GM23338 (cell line): ENCODE measurements at regions not wholly inside any gene's neighbourhood (a gene's known extent, or its start where the extent isn't known, plus 50 kb on each side); places are given as distances from the start of the nearest gene placed in this dataset.

ENCODE experiments used
- ATAC-seq: fragments of 200-7000 bp; cut with Tn5 transposase; 3 replicates; pipeline ENCODE4 v1.9.1; 2020
- DNase-seq: peaks from one replicate; pipeline ENCODE4 v3.0.0-alpha.2; 2015; ENCODE audit warnings: low spot score
- H2AFZ ChIP-seq: fragments of 200-600 bp; sonication (generic); 2 replicates; pipeline ENCODE4 v1.8.0; 2016; ENCODE audit warnings: antibody characterized with exemption, mild to moderate bottlenecking, moderate library complexity
- H3F3A ChIP-seq: fragments of 200-600 bp; sonication (generic); replicated peaks from 2 replicates; pipeline ENCODE4 v1.8.0; 2017; ENCODE audit warnings: antibody characterized with exemption, mixed run types, low read depth
- H3K27ac ChIP-seq: fragments of 200-600 bp; sonication (generic); 2 replicates; pipeline ENCODE4 v1.6.1; 2016; ENCODE audit warnings: low read depth
- H3K27me3 ChIP-seq: fragments of 200-600 bp; sonication (generic); 2 replicates; pipeline ENCODE4 v1.8.0; 2016; ENCODE audit warnings: mild to moderate bottlenecking, mixed run types, moderate library complexity; ENCODE audit not compliant: insufficient read depth
- H3K36me3 ChIP-seq: fragments of 200-600 bp; sonication (generic); 2 replicates; pipeline ENCODE4 v1.8.0; 2016; ENCODE audit warnings: mild to moderate bottlenecking; ENCODE audit not compliant: insufficient read depth
- H3K4me1 ChIP-seq: fragments of 200-600 bp; sonication (generic); 2 replicates; pipeline ENCODE4 v1.8.0; 2016; ENCODE audit warnings: mild to moderate bottlenecking, moderate library complexity; ENCODE audit not compliant: insufficient read depth
- H3K4me2 ChIP-seq: fragments of 200-600 bp; sonication (generic); 2 replicates; pipeline ENCODE4 v1.7.1; 2017; ENCODE audit warnings: mixed run types
- H3K4me3 ChIP-seq: fragments of 200-600 bp; sonication (generic); 2 replicates; pipeline ENCODE4 v1.6.1; 2016; ENCODE audit warnings: mixed run types
- H3K79me2 ChIP-seq: fragments of 200-600 bp; sonication (generic); replicated peaks from 2 replicates; pipeline ENCODE4 v1.8.0; 2017; ENCODE audit warnings: mild to moderate bottlenecking; ENCODE audit not compliant: insufficient read depth
- H3K9me2 ChIP-seq: fragments of 200-600 bp; sonication (generic); 2 replicates; pipeline ENCODE4 v1.8.0; 2017; ENCODE audit not compliant: insufficient read depth
- H4K20me1 ChIP-seq: fragments of 200-600 bp; sonication (generic); replicated peaks from 2 replicates; pipeline ENCODE4 v1.8.0; 2017; ENCODE audit warnings: mild to moderate bottlenecking; ENCODE audit not compliant: insufficient read depth
- H3K27ac Mint-ChIP-seq: 2 replicates; pipeline ENCODE4 v1.8.0; 2020; ENCODE audit warnings: inconsistent platforms, mild to moderate bottlenecking, moderate library complexity, mixed read lengths
- H3K27me3 Mint-ChIP-seq: 3 replicates; pipeline ENCODE4 v1.8.0; 2022; ENCODE audit warnings: low read depth, mild to moderate bottlenecking, moderate library complexity, mixed read lengths, inconsistent platforms; ENCODE audit not compliant: insufficient read depth, poor library complexity
- H3K36me3 Mint-ChIP-seq: 3 replicates; pipeline ENCODE4 v1.8.0; 2021; ENCODE audit warnings: low read depth, mild to moderate bottlenecking, inconsistent platforms, moderate library complexity, mixed read lengths
- H3K4me1 Mint-ChIP-seq: 3 replicates; pipeline ENCODE4 v1.8.0; 2020; ENCODE audit warnings: mild to moderate bottlenecking, inconsistent platforms, mixed read lengths
- H3K4me3 Mint-ChIP-seq: 3 replicates; pipeline ENCODE4 v1.8.0; 2021; ENCODE audit warnings: moderate library complexity, mild to moderate bottlenecking, inconsistent platforms, mixed read lengths
- H3K9me3 Mint-ChIP-seq: 3 replicates; pipeline ENCODE4 v1.8.0; 2020; ENCODE audit warnings: moderate library complexity, mild to moderate bottlenecking, inconsistent platforms, mixed read lengths
- CREB1 ChIP-seq: fragments of 250-450 bp; sonication (Bioruptor Pico); IDR thresholded peaks from 2 replicates; pipeline ENCODE4 v1.5.0; 2020; ENCODE audit warnings: low read depth, mild to moderate bottlenecking, moderate library complexity
- CTCF ChIP-seq, 2 experiments: fragments of 200-600 bp in 1 of 2; sonication (generic) in 1 of 2; conservative IDR thresholded peaks; 2 replicates each; pipeline versions ENCODE4 v1.5.1 to v1.6.1; 2016 to 2017; ENCODE audit warnings: antibody characterized with exemption in 2 of 2, low read depth in 2 of 2, mild to moderate bottlenecking in 2 of 2, moderate library complexity in 1 of 2
- ETS1 ChIP-seq: IDR thresholded peaks from 2 replicates; pipeline ENCODE4 v1.6.1; 2016; ENCODE audit warnings: antibody characterized with exemption
- EZH2 ChIP-seq: fragments of 200-600 bp; sonication (generic); IDR thresholded peaks from one replicate; pipeline ENCODE4 v1.8.0; 2017; ENCODE audit warnings: antibody characterized with exemption, mild to moderate bottlenecking, low read depth; ENCODE audit not compliant: unreplicated experiment
- EZH2phosphoT487 ChIP-seq: fragments of 200-600 bp; sonication (generic); IDR thresholded peaks from one replicate; pipeline ENCODE4 v1.8.1; 2018; ENCODE audit warnings: antibody characterized with exemption; ENCODE audit not compliant: unreplicated experiment
- JUNB ChIP-seq: IDR thresholded peaks from one replicate; pipeline ENCODE4 v1.6.1; 2016; ENCODE audit warnings: antibody characterized with exemption; ENCODE audit not compliant: unreplicated experiment
- NANOG ChIP-seq: IDR thresholded peaks from 2 replicates; pipeline ENCODE4 v1.6.1; 2016; ENCODE audit warnings: antibody characterized with exemption, borderline replicate concordance
- POLR2AphosphoS5 ChIP-seq: IDR thresholded peaks from 2 replicates; pipeline ENCODE4 v1.6.1; 2016; ENCODE audit warnings: antibody characterized with exemption, low read depth
- REST ChIP-seq: IDR thresholded peaks from one replicate; pipeline ENCODE4 v1.6.1; 2018; ENCODE audit warnings: antibody characterized with exemption; ENCODE audit not compliant: unreplicated experiment
- STAT1 ChIP-seq: IDR thresholded peaks from one replicate; pipeline ENCODE4 v1.6.1; 2016; ENCODE audit warnings: antibody characterized with exemption; ENCODE audit not compliant: unreplicated experiment
- ZNF114 ChIP-seq: fragments of 250-450 bp; sonication (Bioruptor Pico); IDR thresholded peaks from 2 replicates; pipeline ENCODE4 v1.5.0; 2020; ENCODE audit warnings: mild to moderate bottlenecking, moderate library complexity
- ZNF331 ChIP-seq: fragments of 250-450 bp; sonication (Bioruptor Pico); IDR thresholded peaks from 2 replicates; pipeline ENCODE4 v1.5.0; 2020; ENCODE audit warnings: low read depth, mild to moderate bottlenecking, moderate library complexity
- ZNF462 ChIP-seq: fragments of 250-450 bp; sonication (Bioruptor Pico); IDR thresholded peaks from 2 replicates; pipeline ENCODE4 v1.5.0; 2020; ENCODE audit warnings: mild to moderate bottlenecking, moderate library complexity

GRCh38 chr4:188778905-188779304, 639.7 kb downstream of the TRIML1 start:
- DNase-seq = no peak
- no peak overlapping the region for H3K27ac ChIP-seq
- H3K36me3 ChIP-seq = no peaks in the 10 kb centered on the region
- Mint-ChIP-seq H3K4me1 (peaks cover 6% of the 10 kb centered on the region; the same call in 2 of the 3 replicates), H3K27ac (no peak overlapping the region; the same call in 1 of the 2 replicates), H3K4me3 (no peak overlapping the region), H3K27me3 (peaks cover 2% of the 10 kb centered on the region), H3K9me3 (no peaks in the 10 kb centered on the region), H3K36me3 (no peaks in the 10 kb centered on the region)
- H3K4me1 ChIP-seq = peaks cover 12% of the 10 kb centered on the region; the same call in 1 of the 2 replicates
- H4K20me1 ChIP-seq = no peaks in the 10 kb centered on the region
- H3K79me2 ChIP-seq = no peaks in the 10 kb centered on the region
- no peaks in the 10 kb centered on the region for H3F3A ChIP-seq
- no peak for ATAC-seq
- TF ChIP-seq CREB1 (CRISPR knock-in tag) (no peak), EZH2 (no peak), CTCF (conservative IDR thresholded peaks at IDR 0.05; ENCODE audit: low read depth in 2 of 2) (no peak), ZNF331 (CRISPR knock-in tag) (no peak), ZNF114 (CRISPR knock-in tag) (no peak), STAT1 (no peak), NANOG (no peak), POLR2AphosphoS5 (no peak), ETS1 (no peak), EZH2phosphoT487 (no peak), JUNB (no peak), REST (no peak), ZNF462 (CRISPR knock-in tag) (no peak)
- H3K27me3 ChIP-seq = no peaks in the 10 kb centered on the region
- H3K4me2 ChIP-seq = no peak overlapping the region
- H2AFZ ChIP-seq = peak overlapping the region; percentile 38; the same call in 1 of the 2 replicates
- no peaks in the 10 kb centered on the region for H3K9me2 ChIP-seq
- H3K4me3 ChIP-seq = no peak overlapping the region
